ENCODE measurements at regions not wholly inside any gene's neighbourhood (a gene's known extent, or its start where the extent isn't known, plus 50 kb on each side); places are given as distances from the start of the nearest gene placed in this dataset.

DNA sequence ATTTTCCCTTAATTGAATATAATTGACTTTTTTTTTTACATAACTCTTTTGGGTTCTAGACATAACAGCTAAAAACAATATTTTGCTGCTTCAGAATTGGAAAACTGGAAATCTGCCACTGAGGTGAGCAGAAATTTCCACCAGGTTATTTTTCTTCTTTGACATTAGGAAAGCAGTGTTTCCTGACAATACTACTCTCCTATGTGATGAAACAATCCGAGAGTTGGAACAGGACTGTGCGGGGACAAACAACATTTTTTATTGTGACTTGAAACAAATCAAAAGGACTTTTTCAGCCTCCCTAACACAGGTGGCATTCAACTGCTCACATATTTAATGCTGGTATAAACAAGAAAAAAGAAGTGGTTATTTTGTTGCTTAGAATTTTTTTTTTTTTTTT, 237.2 kb downstream of the RNF152 start:
- TF ChIP-seq, protein P1, sequence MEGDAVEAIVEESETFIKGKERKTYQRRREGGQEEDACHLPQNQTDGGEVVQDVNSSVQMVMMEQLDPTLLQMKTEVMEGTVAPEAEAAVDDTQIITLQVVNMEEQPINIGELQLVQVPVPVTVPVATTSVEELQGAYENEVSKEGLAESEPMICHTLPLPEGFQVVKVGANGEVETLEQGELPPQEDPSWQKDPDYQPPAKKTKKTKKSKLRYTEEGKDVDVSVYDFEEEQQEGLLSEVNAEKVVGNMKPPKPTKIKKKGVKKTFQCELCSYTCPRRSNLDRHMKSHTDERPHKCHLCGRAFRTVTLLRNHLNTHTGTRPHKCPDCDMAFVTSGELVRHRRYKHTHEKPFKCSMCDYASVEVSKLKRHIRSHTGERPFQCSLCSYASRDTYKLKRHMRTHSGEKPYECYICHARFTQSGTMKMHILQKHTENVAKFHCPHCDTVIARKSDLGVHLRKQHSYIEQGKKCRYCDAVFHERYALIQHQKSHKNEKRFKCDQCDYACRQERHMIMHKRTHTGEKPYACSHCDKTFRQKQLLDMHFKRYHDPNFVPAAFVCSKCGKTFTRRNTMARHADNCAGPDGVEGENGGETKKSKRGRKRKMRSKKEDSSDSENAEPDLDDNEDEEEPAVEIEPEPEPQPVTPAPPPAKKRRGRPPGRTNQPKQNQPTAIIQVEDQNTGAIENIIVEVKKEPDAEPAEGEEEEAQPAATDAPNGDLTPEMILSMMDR (IDR thresholded peaks at IDR 0.05): no peak

DNA sequence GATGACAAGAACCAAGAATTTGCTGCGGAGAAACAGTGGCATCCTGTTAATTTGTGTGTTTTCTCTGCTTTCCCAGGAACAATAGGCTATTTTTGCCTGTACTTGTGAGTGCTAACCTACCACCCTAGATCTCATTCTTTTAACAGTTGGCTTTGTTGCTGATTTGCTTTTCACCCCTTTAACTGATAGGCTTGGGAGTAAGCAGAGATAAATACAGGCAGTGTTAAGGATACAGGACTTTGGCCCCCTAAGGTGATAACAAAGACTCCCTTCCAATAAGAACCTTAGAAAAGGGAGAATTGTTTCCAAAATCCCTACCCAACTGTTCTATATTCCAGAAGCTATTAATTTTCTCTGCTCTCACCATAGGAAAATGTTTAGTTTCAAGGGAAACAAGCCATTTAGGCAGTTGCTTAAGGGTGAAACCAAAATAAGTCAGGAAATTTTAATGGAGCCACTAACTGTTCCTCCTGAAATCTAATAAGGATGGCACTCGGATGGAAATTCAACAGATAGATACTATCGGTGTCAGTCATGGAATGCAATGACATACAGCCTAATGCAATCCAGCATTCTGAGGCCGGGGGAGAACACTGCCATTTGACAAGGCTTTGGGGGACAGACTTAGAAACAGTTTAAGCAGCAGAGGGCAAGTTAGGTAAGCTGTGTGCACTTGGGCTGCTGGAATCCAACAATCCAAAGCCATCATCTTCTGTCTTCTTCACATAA, 238.8 kb downstream of the RNF152 start:
- TF ChIP-seq, protein P1 (IDR thresholded peaks at IDR 0.05): no peak

DNA sequence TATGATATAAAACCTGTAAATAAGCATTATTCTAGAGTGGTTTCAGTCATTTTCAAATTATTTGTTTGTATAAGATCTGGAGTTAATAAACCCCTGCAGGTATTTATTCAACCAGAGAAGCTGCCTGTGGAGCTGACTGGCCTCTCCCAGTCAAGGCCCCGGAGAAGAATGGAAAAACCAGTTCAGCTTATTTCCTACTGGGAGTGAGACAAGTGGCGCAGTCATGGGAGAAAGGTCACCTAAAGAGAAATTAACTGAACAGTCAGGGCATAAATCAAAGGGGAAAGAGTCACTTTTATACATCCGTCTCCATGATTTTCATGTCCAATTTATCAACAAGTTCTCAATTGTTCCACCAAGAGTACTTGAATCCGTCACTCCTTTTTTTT, 240.9 kb downstream of the RNF152 start:
- TF ChIP-seq, protein P1 (IDR thresholded peaks at IDR 0.05): no peak

DNA sequence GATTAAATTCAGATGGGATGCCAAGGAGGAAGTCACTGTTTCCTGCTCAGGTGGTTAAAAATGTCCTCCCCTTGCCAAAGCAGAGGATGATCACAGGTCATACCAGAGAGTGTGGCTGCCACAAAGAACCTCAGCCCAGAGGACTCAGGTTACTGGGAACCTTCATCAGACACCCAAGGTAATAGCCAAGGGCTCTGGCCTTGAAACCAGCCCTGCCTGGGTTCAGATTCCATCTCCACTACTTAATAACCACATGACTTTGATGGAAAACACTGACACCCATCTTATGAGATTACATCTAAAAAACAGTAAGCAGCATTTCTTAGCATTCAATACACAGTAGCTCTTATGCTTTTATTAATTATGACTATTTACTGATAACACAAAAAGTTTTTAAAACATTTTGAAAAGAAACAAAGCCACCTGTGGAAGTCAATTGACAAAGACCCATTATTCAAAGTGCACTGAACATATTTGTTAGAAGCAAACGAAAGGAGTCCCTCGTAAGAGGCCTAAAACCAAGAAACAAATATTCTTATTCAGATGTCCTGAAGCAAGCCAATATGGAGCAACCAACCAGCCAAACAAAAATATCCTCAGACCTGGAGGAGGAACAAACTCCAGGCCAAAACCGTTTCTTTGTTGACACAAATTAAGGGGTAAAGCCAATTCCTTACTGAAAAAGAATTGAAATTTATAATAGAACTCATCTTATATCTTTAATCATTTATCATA, 241.5 kb downstream of the RNF152 start:
- TF ChIP-seq, protein P1 (IDR thresholded peaks at IDR 0.05): no peak

DNA sequence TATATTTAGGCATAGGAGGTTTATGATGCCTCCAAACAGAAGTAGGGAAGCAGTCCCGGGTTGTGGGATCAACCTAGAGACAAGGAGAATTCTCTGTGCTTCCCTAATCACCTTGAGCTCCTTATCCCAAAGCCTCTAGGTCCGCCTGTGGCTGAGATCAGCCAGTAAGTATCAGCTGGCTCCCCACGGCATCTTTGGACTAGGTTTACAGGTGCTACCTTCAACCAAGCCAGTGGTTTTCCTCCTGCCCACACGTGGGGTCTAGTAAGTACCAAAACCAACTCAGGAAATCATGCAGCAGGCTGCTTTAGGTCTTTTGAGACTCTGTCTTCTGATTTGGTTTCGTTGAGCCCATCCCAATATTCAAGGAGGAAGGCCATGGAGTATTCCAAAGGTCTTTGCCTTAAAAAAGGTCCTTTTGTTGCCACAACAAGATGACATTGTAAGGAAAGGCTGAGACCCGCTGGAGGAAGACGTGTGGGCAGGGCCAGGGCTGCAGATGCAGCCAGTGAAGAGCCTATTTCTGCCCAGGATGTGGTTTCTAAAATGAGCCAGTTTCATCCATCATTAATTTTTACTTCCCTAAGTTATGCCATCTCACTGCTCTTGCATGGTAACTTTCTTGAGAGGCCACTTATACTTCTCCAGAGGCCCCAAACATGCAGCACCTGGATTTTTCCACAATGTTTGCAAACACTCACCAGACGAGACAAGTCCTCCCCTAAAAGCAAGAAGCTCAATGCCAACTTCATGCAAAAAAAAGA, 248.7 kb downstream of the RNF152 start:
- TF ChIP-seq, protein P1 (IDR thresholded peaks at IDR 0.05): no peak

DNA sequence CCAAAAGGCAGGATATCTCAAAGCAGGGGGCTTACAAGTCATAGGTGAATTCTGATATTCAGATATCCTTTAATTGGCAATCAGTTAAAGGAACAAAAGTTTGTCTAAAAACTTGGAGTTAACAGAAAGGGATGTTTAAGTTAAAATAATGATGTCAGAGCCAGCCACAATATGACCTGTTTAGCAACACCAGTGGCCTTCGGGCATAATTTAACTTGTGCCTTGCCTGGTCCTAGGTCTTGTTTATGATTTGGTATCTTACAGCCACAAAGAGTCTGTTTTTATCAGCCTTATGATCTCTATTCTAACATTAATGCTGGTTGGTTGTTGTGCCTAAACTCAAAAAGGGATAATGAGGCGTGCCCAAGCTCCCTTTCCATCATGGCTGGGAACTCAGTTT, 252.9 kb downstream of the RNF152 start:
- TF ChIP-seq, protein P1 (IDR thresholded peaks at IDR 0.05): no peak

DNA sequence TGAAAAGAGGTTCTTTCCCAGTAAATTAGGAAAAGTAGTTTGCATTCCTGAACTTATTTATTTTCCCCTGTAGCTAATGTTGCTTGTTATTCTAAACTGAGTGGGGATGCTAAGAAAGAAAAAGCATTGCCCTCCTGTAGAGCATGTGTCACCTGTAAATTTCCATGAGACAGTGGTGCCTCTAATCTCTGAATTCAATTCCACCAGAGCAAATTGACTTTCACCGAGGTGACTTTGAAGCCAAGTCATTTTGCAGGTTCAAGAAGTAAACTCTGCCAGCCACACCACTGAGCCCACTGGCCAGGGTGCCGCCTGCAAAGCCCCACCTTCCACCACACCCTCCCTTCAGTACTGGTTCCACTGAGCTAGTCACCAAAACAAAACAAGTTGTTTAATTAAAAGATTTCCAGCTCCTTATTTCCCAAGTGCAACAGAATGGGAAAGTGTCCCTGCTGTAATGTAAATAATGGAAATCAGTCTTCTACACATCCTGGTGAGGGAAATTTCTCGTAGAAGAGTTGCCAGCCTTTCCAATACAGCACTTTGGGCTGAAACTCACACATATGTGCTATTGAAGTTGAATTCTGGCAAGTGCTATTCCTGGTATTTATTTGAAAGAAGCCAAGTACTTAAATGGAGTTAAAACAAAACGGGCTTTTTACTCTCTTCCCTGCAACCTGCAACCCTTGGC, 254.8 kb downstream of the RNF152 start:
- TF ChIP-seq, protein P1 (IDR thresholded peaks at IDR 0.05): no peak

All from LNCAP (cell line).